Cardiac septum (tissue), 1 donor: ENCODE measurements at regions not wholly inside any gene's neighbourhood (a gene's known extent, or its start where the extent isn't known, plus 50 kb on each side); places are given as distances from the start of the nearest gene placed in this dataset.
"Not testable (repeated sequence)": the region's sequence is repeated elsewhere in the genome, so short reads cannot be mapped to it uniquely, and the experiment has no call there.

Source experiments
- DNase-seq: peaks from one replicate; pipeline ENCODE4 v3.0.0-alpha.2; 2020; ENCODE audit warnings: low spot score
- intact Hi-C: fragments of 100-400 bp; cut with DNase I; formaldehyde crosslinking; loops from one replicate; pipeline ENCODE4 v1.14.0; 2022
- donor health status: DM: no; HTN: no; CAD: no.

GRCh38 chr14:36420149-36420687 is 99.8 kb upstream of the MBIP start:
- DNase-seq, result no peak
- intact Hi-C loops, result no loop called here

GRCh38 chr14:36418937-36419336 is 98.5 kb upstream of the MBIP start:
- intact Hi-C loops, result no loop called here
- no peak for DNase-seq

- DNase-seq, intact Hi-C loops: not testable (repeated sequence)
These were observed 91.5 kb upstream of the MBIP start for GRCh38 chr14:36411951-36412350.

- DNase-seq, result no peak
These were observed 88.0 kb upstream of the MBIP start for GRCh38 chr14:36408388-36408787.

GRCh38 chr14:36405589-36406274 is 85.3 kb upstream of the MBIP start:
- DNase-seq, result no peak
- intact Hi-C loops, result no loop called here

More at GRCh38 chr14:36408388-36408787, 88.0 kb upstream of the MBIP start:
- intact Hi-C loops, result no loop called here

- intact Hi-C loops, result no loop called here
- DNase-seq, result no peak
These were observed 82.4 kb upstream of the MBIP start for GRCh38 chr14:36402867-36403266.

GRCh38 chr14:36398463-36399291 is 78.2 kb upstream of the MBIP start:
- intact Hi-C loops, result no loop called here
- no peak for DNase-seq

GRCh38 chr14:36397357-36397756 is 76.9 kb upstream of the MBIP start:
- no peak for DNase-seq
- intact Hi-C loops, result no loop called here

GRCh38 chr14:36396798-36397197 is 76.4 kb upstream of the MBIP start:
- intact Hi-C loops, result no loop called here
- DNase-seq, result no peak

GRCh38 chr14:36394593-36394992 is 74.2 kb upstream of the MBIP start:
- no peak for DNase-seq

GRCh38 chr14:36390718-36391117 is 70.3 kb upstream of the MBIP start:
- intact Hi-C loops, result no loop called here
- no peak for DNase-seq

More at GRCh38 chr14:36394593-36394992, 74.2 kb upstream of the MBIP start:
- intact Hi-C loops, result no loop called here

GRCh38 chr14:36383767-36384431 is 63.5 kb upstream of the MBIP start:
- intact Hi-C loops, result no loop called here
- peak; percentile 80 for DNase-seq

- intact Hi-C loops, result no loop called here
- no peak for DNase-seq
These were observed 53.7 kb upstream of the MBIP start for GRCh38 chr14:36373982-36374673.
